Sciatic nerve (tissue), 2 donors: ENCODE measurements at regions not wholly inside any gene's neighbourhood (a gene's known extent, or its start where the extent isn't known, plus 50 kb on each side); places are given as distances from the start of the nearest gene placed in this dataset.
A peak's percentile ranks its signal among the peaks of the same experiment; 100 is the strongest.
"Not testable (repeated sequence)": the region's sequence is repeated elsewhere in the genome, so short reads cannot be mapped to it uniquely, and the experiment has no call there.

Experiments used
- ATAC-seq: fragments of 200-7000 bp; cut with Tn5 transposase; one replicate; pipeline ENCODE4 v1.9.1; 2020; ENCODE audit warnings: mild to moderate bottlenecking, moderate library complexity
- DNase-seq: peaks from one replicate; pipeline ENCODE4 v3.0.0-alpha.2; 2020; ENCODE audit warnings: low spot score
- intact Hi-C: fragments of 100-400 bp; cut with DNase I; formaldehyde crosslinking; loops from one replicate; pipeline ENCODE4 v1.14.2; 2022
- donor health status: DM: no; HTN: no; CAD: no.
- donor health status: DM: no; HTN: no; CAD: no.

GRCh38 chr4:72714482-72715279 is 145.7 kb upstream of the ADAMTS3 start:
- intact Hi-C loops = no loop called here
- no peak for ATAC-seq
- DNase-seq = no peak

DNA sequence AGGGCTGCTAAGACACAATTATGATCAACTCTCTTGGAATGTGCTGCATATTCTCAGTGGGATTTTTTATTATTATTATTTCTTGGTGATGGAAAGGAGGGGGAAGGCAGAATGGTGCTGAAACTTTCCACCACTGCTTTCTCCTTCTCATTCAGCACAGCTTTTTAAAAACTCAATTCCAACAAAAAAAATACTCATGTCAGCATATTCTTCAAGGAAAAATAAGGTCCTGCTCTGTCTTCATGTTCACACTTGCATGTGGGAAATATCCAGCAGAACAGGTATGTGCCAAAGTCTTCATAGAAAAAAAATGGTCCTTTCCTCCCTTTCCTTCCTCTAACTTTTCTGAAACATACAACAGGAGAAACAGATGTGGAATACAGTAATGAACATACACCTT is 144.0 kb upstream of the ADAMTS3 start:
- no peak for DNase-seq
- intact Hi-C loops = no loop called here
- no peak for ATAC-seq

DNA sequence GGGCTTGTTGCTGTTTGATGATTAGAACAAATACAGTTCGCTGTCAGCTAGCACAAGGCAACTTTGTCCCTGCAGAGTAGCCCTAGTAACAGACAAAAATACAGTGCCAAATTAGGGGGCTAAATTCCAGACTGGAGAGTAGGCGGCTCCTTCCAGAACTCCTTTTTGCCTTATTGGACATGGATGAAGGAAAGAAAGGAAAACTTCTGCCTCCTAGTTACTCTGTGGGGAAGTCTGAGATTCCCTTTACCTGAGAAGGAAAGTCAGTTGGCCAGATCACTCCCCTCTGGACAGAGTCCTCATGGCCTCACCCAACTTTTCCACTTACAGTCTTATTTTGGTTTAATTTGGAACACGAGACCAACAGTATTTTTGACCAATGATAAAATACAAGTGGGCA is 140.5 kb upstream of the ADAMTS3 start:
- DNase-seq (no peak), ATAC-seq (no peak)
- intact Hi-C loops = no loop called here

GRCh38 chr4:72706684-72707083 is 137.7 kb upstream of the ADAMTS3 start:
- intact Hi-C loops = no loop called here
- ATAC-seq (no peak), DNase-seq (no peak)

DNA sequence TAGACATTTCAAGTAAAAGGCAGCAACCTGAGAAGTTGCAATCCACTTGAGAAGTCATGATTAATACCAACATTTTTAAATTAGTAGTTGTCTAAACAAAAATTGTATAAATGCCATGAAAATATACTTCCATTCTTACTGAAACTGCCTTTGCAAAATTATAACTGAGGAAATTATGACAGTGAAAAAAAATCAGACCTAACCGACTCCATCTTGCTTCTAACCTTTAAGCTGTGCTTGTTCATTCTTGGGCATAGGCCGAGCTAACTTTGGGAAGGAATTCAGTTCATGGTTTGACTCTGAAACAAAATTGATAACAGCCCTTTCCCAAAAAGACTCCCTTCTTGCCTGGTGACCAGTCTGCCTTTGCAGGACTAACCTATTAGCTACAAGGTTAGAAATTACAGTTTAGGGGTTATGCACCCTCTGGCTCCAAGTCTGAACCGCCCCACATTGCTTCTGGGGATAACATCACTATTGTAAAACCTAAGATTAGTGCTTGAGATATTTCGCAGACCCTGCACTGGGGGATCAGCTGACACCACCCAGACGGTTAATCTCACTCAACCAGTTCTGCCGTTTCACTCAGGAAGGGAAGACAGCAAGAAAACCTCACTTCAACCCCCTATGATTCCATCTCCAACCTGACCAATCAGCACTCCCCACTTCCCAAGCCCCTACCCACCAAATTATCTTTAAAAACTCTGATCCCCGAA is 136.1 kb upstream of the ADAMTS3 start:
- intact Hi-C loops, DNase-seq, ATAC-seq: not testable (repeated sequence)

DNA sequence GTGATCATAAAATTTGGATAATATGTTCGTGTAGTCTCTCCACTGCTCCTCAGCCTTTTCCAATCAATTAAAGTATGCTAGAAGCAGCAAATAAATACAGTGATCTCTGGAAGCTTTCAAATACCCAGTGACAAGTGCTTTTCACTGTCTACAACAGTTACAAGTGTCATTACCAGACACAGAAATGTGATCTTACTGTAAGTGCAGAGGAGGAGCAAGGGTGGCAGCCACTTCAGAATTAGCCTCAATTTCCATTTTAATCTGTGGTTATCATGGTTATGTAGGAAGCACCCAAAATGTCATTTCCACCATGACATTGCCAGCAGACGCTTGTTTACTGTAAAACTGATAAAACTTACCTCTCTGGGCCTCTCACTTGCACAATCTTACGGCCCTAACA is 133.9 kb upstream of the ADAMTS3 start:
- ATAC-seq (no peak), DNase-seq (no peak)
- intact Hi-C loops = no loop called here

DNA sequence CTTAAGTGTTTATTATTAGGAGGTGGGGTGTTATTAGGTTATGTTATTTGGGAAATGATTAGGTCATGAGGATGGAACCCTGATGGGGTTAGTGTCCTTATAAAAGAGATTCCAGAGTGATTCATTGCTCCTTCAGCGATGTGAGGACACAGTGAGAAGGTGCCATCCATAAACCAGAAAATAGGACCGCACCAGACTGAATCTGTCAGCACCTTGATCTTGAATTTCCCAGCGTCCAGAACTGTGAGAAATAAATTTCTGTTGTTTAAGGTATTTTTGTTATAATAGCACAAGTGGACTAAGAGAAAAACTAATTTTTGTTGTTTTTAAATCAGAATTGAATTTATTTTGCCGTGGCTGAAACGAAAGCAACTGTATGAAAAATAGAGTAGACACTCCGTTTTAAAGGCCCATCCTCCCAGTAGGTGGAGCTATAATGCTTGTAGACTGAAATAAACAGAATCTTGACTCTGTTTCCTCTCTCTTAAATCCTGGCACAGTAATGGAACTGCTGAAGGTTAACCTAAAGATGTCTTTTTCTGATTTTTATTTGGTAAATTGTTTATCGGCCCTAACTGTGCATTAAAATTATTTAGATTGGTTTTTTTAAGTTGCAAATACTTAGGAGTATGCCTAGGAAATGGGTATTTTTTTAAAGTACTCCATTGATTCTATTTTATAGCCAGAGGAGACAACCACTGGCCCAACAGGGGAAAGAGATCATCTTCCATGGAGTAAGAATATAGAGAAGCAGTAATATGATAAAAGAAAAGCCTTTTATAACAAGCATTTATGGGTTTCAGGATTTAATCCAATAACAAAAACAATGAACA is 133.2 kb upstream of the ADAMTS3 start:
- peak; percentile 71 for ATAC-seq
- intact Hi-C loops = no loop called here
- DNase-seq = no peak

DNA sequence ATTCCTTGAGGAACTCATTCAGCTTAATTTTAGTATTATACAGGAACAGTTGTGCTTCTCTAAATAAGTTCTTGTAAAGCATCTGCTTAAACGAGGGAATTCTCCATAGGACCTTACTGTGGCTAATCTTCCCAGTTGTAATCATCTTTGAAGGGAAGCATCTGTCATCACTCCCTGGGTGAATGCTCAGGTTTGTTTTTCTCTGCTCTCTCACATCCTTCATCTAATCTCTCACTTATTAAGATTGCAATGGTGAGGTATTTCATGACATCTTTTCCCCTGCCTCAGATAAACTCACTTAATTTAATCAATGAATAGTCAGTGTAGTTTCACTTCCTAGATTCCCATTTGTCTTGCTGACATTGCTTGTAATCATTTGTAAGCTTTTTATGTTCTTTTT is 121.8 kb upstream of the ADAMTS3 start:
- ATAC-seq (no peak), DNase-seq (no peak)
- intact Hi-C loops = no loop called here

DNA sequence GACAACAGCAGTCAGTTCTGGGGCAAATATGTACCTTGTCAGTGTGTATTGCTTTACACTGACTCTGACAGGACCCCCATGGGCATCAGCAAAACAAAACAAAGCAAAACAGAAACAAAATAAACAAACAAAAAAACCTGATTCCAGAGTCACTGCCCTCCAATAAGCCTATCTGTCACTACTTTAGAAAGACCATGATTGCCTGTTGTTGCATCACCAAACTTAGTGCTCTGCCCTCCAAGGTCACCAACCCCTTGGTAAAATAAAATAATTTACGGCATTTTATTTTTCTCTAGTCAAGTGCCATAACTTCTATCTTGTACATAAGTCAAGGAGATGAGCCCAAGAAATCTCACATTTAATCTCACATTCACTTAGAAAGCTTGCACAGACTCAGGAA is 120.9 kb upstream of the ADAMTS3 start:
- ATAC-seq = no peak
- no peak for DNase-seq
- intact Hi-C loops = no loop called here

DNA sequence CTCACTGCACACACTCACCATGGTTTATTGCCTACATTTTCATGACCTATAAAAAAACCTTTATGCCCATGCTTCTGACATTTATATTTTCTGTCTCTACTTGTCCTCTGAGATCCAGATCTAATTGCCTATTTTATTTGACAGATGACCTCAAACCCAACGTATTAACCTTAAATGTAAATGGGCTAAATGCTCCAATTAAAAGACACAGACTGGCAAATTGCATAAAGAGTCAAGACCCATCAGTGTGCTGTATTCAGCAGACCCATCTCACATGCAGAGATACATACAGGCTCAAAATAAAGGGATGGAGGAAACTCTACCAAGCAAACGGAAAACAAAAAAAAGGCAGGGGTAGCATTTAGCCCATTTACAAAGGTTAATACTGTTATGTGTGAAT is 117.4 kb upstream of the ADAMTS3 start:
- DNase-seq, ATAC-seq, intact Hi-C loops: not testable (repeated sequence)

DNA sequence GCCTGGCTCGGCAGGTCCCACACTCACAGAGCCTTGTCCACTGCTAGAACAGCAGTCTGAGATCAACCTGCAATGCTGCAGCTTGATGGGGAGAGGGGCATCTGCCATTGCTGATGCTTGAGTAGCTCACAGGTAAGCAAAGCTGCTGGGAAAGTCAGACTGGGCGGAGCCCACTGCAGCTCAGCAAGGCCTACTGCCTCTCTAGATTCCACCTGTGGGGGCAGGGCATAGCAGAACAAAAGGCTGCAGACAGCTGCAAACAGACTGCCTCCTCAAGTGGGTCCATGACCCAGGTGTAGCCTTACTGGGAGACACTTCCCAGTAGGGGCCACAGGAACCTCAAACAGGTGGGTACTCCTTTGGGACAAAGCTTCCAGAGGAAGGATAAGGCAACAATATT is 110.6 kb upstream of the ADAMTS3 start:
- DNase-seq = no peak
- no peak for ATAC-seq
- intact Hi-C loops = no loop called here

DNA sequence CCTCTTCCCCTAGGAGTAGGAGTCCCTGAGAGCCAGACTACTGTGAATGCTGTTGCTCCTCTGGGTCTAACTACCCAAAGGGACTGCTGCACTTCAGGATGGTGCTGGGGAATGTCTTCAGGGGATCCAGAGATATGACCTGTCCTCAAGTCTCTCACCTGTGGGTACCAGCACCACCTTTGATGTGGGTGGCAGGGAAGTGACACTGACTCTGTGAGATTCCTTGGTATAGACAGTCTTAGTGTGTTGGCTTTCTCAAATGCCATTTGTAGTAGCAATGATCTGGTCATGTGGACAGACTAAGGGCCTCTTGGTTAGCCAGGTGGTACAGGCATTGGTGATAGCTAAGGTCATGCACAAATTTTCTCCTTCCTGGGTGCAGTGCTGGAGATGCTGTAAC is 108.9 kb upstream of the ADAMTS3 start:
- DNase-seq = no peak
- ATAC-seq = no peak
- intact Hi-C loops = no loop called here

DNA sequence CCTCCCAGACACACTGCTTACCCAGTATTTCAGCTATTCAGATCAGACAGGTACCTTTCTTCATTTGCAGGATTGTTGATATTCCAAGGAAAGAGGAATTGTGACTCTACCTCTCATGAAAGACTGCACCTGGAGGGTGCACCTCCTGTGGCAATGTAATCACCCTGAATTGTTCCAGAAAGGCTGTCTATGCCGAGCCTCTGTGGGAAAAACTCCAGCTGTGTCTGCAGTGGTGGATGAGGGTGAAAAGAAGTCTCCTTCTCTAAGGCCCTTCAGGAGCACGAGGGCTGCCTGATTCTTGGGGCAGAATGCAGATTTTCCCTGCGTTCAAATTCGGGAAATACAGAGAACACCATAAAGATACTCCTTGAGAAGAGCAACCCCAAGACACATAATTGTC is 108.2 kb upstream of the ADAMTS3 start:
- intact Hi-C loops = no loop called here
- DNase-seq = no peak
- no peak for ATAC-seq

GRCh38 chr4:72671980-72672379 is 103.0 kb upstream of the ADAMTS3 start:
- no peak for DNase-seq
- no peak for ATAC-seq
- intact Hi-C loops = no loop called here

GRCh38 chr4:72670521-72670920 is 101.5 kb upstream of the ADAMTS3 start:
- no peak for ATAC-seq
- DNase-seq = no peak
- intact Hi-C loops = no loop called here

DNA sequence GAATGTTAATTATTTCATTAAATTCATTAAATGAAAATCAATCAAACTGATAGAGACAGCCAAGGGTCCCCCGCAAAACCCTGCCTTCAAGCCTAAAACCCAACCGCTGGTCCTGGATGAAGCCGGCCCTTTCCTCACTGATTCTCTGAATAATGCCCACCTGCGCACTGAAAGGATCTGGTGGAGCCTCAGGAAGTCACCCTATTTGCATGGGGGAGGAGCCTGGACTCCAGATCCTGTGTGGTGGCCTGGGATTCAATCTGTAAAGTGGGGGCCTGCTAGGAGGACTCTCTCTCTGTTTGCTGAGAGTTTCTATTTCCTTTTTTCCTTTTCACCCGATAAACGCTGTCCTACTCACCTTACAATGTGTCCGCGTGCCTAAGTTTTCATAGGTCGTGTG is 97.9 kb upstream of the ADAMTS3 start:
- ATAC-seq (no peak), DNase-seq (no peak)
- intact Hi-C loops = no loop called here

DNA sequence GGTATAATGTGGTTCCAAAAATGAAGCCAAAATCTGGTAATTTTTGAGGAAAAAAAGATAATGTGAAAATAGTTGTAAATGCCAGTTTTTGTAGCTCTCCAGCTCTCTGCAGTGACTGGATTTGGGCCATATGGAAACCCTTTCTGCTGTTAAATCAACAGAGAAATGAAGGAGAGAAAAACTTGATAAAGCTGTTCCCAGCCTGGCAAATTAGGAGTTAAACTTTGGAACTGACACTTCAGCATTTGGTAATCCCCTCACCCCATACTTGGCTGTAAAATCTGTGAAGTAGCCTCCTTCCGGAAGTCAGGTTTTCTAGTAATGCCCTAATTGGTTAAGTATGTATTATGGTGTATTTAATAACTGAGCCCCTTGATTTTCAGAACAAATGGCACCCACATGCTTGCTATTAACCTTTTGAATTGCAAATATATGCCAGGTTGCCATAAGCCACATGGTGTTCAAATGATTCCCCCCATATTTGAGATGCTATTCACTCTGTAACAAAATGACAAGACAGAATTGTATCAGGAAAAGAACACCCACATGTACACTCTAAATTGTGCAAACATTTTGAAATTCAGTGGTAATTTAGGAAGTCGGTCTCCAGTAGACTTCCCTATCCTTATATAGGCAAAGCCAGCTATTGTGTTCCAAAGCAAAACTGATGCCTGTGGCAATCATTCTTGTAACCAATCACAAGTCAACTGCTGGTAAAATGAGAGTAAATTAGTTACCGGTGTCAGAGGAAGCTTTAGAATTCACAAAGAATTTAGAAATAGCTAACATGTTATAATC is 96.3 kb upstream of the ADAMTS3 start:
- DNase-seq = no peak
- intact Hi-C loops = no loop called here
- ATAC-seq = no peak

DNA sequence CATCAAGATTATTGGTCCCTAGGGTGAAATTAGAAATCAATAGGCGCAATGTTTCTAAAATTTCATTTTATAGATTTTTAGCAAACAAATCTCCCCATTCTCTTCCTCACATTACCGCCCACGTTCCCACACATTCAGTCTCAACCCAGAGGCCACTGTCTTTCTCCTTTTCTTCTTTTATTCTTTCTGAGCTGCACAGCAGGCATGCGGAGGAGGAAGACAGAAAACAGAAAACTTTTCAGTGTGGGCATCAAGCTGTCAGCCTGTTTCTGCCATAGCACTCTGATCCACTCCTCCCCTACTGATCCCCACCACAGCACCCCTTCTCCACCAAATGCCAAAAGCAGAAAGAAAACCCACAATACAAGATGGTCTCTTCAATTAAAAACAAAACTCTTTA is 94.8 kb upstream of the ADAMTS3 start:
- no peak for DNase-seq
- ATAC-seq = no peak
- intact Hi-C loops = no loop called here

DNA sequence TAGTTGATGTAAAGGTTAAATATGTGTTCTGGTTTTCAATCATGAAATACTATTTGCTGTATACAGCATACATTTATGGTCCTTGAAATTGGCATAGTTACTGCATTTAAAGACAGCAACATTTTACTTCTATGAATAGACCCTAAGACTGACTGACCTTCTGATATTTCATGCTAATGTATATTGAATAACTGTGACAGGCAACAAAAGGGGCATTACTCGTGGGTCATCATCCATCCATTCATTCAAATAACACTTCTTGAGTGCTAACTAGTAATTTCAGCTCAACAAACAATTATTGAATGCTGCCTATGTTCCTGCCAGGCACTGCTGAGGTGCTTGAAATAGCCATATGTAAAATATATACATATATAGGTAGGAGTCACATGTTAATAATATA is 92.8 kb upstream of the ADAMTS3 start:
- no peak for DNase-seq
- ATAC-seq = no peak

More for the DNA sequence above, 92.8 kb upstream of the ADAMTS3 start:
- intact Hi-C loops = no loop called here
